HepG2 (cell line): ENCODE measurements at regions not wholly inside any gene's neighbourhood (a gene's known extent, or its start where the extent isn't known, plus 50 kb on each side); places are given as distances from the start of the nearest gene placed in this dataset.

Experiments
- ATAC-seq: fragments of 200-7000 bp; cut with Tn5 transposase; 3 replicates; pipeline ENCODE4 v1.9.1; 2020; ENCODE audit warnings: mild to moderate bottlenecking, moderate library complexity
- BruUV-seq: library from RNA; stranded (reverse); fragments of 400-500 nt; replicated peaks from 2 replicates; lab custom pipeline; 2021; lab: Mats Ljungman, UMichigan
- CTCF ChIA-PET: fragments of 300-600 bp; formaldehyde crosslinking; extraction: SDS; loops from one replicate; lab custom pipeline; 2021; ENCODE audit warnings: low total read pairs, inconsistent platforms, low intra/inter-chr PET ratio; lab: Yijun Ruan, JAX
- POLR2A ChIA-PET: fragments of 350-600 bp; sonication (Branson Sonifier 250); formaldehyde crosslinking; loops from one replicate; lab custom pipeline; 2020; ENCODE audit warnings: antibody characterized with exemption, inconsistent platforms; lab: Yijun Ruan, JAX
- DNase-seq: peaks from one replicate; pipeline ENCODE4 v3.0.0-alpha.2; 2015; ENCODE audit warnings: low spot score
- FAIRE-seq: peaks from 3 replicates; lab custom pipeline; 2011; peaks lifted over from hg19 to GRCh38; lab: Jason Lieb, UNC
- H2AFZ ChIP-seq: one replicate; pipeline ENCODE4 v1.6.1; 2011; ENCODE audit warnings: low read length, inconsistent platforms
- H3K27ac ChIP-seq: fragments of 300-600 bp; 3 replicates; pipeline ENCODE4 v1.8.0; 2011; ENCODE audit warnings: mixed run types, mild to moderate bottlenecking, mixed read lengths, low read length, inconsistent platforms; ENCODE audit not compliant: insufficient read depth; ENCODE audit errors: extremely low read length
- H3K27me3 ChIP-seq, 2 experiments: fragments of 200-600 bp in 1 of 2; 2 replicates in 1 of 2; 3 replicates in 1 of 2; pipeline versions ENCODE4 v1.6.0 to v1.8.0; 2011; ENCODE audit warnings: low read length in 2 of 2, mild to moderate bottlenecking in 2 of 2, moderate library complexity in 2 of 2, inconsistent platforms in 1 of 2; ENCODE audit not compliant: insufficient read depth in 2 of 2, control insufficient read depth in 1 of 2
- H3K36me3 ChIP-seq, 2 experiments: fragments of 200-600 bp in 1 of 2; replicated peaks in 1 of 2; 2 replicates in 1 of 2; 3 replicates in 1 of 2; pipeline versions ENCODE4 v1.5.1 to v1.8.0; 2011; ENCODE audit warnings: low read length in 2 of 2, inconsistent platforms in 1 of 2; ENCODE audit not compliant: insufficient read depth in 2 of 2, control insufficient read depth in 1 of 2
- H3K4me1 ChIP-seq: 2 replicates; pipeline ENCODE4 v1.5.1; 2012; ENCODE audit warnings: low read length, inconsistent platforms; ENCODE audit not compliant: insufficient read depth
- H3K4me2 ChIP-seq: 2 replicates; pipeline ENCODE4 v1.6.0; 2011; ENCODE audit warnings: low read depth, low read length, inconsistent platforms
- H3K4me3 ChIP-seq, 3 experiments: fragments of 200-600 bp in 1 of 3; sonication (generic), shearing (Covaris generic) in 1 of 3; replicated peaks in 1 of 3; 2 replicates each; pipeline ENCODE4 v1.5.1; 2011 to 2016; ENCODE audit warnings: low read length in 3 of 3, inconsistent platforms in 2 of 3, low read depth in 2 of 3, mild to moderate bottlenecking in 2 of 3, control low read depth in 1 of 3, mixed read lengths in 1 of 3; ENCODE audit not compliant: insufficient read depth in 1 of 3
- H3K79me2 ChIP-seq: one replicate; pipeline ENCODE4 v1.6.1; 2011; ENCODE audit warnings: low read length, inconsistent platforms; ENCODE audit not compliant: insufficient read depth
- H3K9ac ChIP-seq: 2 replicates; pipeline ENCODE4 v1.6.0; 2011; ENCODE audit warnings: mild to moderate bottlenecking, low read depth, low read length, inconsistent platforms; ENCODE audit not compliant: insufficient read depth
- H3K9me3 ChIP-seq: 2 replicates; pipeline ENCODE4 v1.5.1; 2012; ENCODE audit warnings: mild to moderate bottlenecking, low read length
- H4K20me1 ChIP-seq: 2 replicates; pipeline ENCODE4 v1.6.0; 2011; ENCODE audit warnings: inconsistent platforms, mild to moderate bottlenecking, low read length, moderate library complexity; ENCODE audit not compliant: insufficient read depth
- CEBPB ChIP-seq: IDR thresholded peaks from 2 replicates; pipeline ENCODE4 v1.6.1; 2011; ENCODE audit warnings: low read depth, low read length, improper control_type of control experiment, borderline replicate concordance
- FOXA1 ChIP-seq, 2 experiments: fragments of 450-650 bp in 1 of 2; sonication (generic) in 1 of 2; formaldehyde crosslinking in 1 of 2; IDR thresholded peaks; 2 replicates each; pipeline versions ENCODE4 v1.4.0 to v1.6.1; 2016 to 2020; ENCODE audit warnings: missing genetic modification reagents in 1 of 2
- HNF4A ChIP-seq: sonication (generic); formaldehyde crosslinking; IDR thresholded peaks from 2 replicates; pipeline ENCODE4 v1.4.0; 2020; ENCODE audit warnings: missing genetic modification reagents
- NR3C1 ChIP-seq: sonication (generic); formaldehyde crosslinking; IDR thresholded peaks from 2 replicates; pipeline ENCODE4 v1.4.0; 2020; ENCODE audit warnings: missing genetic modification reagents
- POLR2AphosphoS5 ChIP-seq: IDR thresholded peaks from 2 replicates; pipeline ENCODE4 v1.6.1; 2012; ENCODE audit warnings: low read depth, low read length
- SIX1 ChIP-seq: sonication (generic); formaldehyde crosslinking; IDR thresholded peaks from 2 replicates; pipeline ENCODE4 v1.4.0; 2020; ENCODE audit warnings: missing genetic modification reagents, borderline replicate concordance
- WGBS: methylation state at CpG from one replicate; pipeline ENCODE4 v1.1.6; 2017; ENCODE audit warnings: low lambda C conversion rate; 5-methylcytosine and 5-hydroxymethylcytosine counted together
- in situ Hi-C: cut with HindIII; loops from 2 replicates; pipeline ENCODE4 v1.10.0; 2017; ENCODE audit warnings: low pct_unique_long_range_greater_than_20kb; ENCODE audit not compliant: extremely low pct_ligation_motif_present
- intact Hi-C: fragments of 100-400 bp; cut with micrococcal nuclease; formaldehyde crosslinking; loops from one replicate; pipeline ENCODE4 v1.10.0; 2022; ENCODE audit not compliant: unreplicated experiment
- TF ChIP-seq, protein P1 (sequence below): sonication (generic); formaldehyde crosslinking; IDR thresholded peaks from 2 replicates; pipeline ENCODE4 v1.9.0; 2021; ENCODE audit warnings: mild to moderate bottlenecking, missing genetic modification reagents
- TF ChIP-seq, protein P2 (sequence below): sonication (generic); formaldehyde crosslinking; IDR thresholded peaks from 2 replicates; pipeline ENCODE4 v1.4.0; 2020; ENCODE audit warnings: low read depth, mild to moderate bottlenecking, missing genetic modification reagents
- TF ChIP-seq, protein P3 (sequence below): sonication (generic); formaldehyde crosslinking; IDR thresholded peaks from 2 replicates; pipeline ENCODE4 v1.4.0; 2020; ENCODE audit warnings: missing genetic modification reagents
- TF ChIP-seq, protein P4 (sequence below): sonication (generic); formaldehyde crosslinking; IDR thresholded peaks from 2 replicates; pipeline ENCODE4 v1.9.0; 2021; ENCODE audit warnings: missing genetic modification reagents, borderline replicate concordance
- TF ChIP-seq, protein P5 (sequence below): sonication (generic); formaldehyde crosslinking; IDR thresholded peaks from 2 replicates; pipeline ENCODE4 v1.4.0; 2020; ENCODE audit warnings: missing genetic modification reagents, low read depth, mild to moderate bottlenecking, borderline replicate concordance

DNA sequence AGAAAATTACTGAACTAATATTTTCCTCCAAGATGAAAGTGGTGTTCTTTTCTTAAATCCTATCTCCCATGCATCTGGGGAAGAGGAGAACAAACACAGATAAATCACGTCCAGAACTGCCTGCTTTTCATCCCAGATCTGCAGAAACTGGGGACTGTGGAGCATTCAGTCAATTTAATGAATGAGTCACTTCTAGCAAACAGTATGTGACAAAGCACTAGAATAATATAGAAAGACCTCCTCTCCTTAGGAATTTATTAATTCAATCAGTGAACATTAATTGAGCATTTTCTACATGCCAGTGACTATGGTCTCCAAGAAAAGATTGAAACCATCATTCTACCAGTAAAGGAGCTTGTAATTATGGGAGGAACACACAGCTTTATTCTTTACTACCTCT, 693.4 kb upstream of the ID2 start:
- Histone ChIP-seq H2AFZ (no peak overlapping the region), H3K79me2 (no peaks in the 10 kb centered on the region), H3K27me3 (0 out of 5 replicates have a peak, but pooled peaks cover 0 to 4% of the 10 kb centered on the region in 2 experiments), H4K20me1 (no peaks in the 10 kb centered on the region), H3K27ac (no peak overlapping the region), H3K4me3 (no peak overlapping the region), H3K4me1 (no peaks in the 10 kb centered on the region), H3K9me3 (no peaks in the 10 kb centered on the region), H3K4me2 (no peak overlapping the region), H3K36me3 (no peaks in the 10 kb centered on the region), H3K9ac (no peak overlapping the region)
- intact Hi-C loops, result no loop called here
- BruUV-seq, result no TSS peak
- WGBS, result 3% methylated on average over 1 of the region's 1 CpG
- FAIRE-seq (no peak), DNase-seq (no peak), ATAC-seq (no peak)
- POLR2A ChIA-PET, result no interaction called here
- CTCF ChIA-PET, result no interaction called here
- in situ Hi-C loops, result no loop called here
- TF ChIP-seq CEBPB (no peak), NR3C1 (CRISPR knock-in tag) (no peak), POLR2AphosphoS5 (no peak), SIX1 (no peak), HNF4A (CRISPR knock-in tag) (no peak), FOXA1 (IDR thresholded peaks at IDR 0.05) (no peak), FOXA1 (CRISPR knock-in tag; IDR thresholded peaks at IDR 0.05) (no peak)
- TF ChIP-seq, protein P1, sequence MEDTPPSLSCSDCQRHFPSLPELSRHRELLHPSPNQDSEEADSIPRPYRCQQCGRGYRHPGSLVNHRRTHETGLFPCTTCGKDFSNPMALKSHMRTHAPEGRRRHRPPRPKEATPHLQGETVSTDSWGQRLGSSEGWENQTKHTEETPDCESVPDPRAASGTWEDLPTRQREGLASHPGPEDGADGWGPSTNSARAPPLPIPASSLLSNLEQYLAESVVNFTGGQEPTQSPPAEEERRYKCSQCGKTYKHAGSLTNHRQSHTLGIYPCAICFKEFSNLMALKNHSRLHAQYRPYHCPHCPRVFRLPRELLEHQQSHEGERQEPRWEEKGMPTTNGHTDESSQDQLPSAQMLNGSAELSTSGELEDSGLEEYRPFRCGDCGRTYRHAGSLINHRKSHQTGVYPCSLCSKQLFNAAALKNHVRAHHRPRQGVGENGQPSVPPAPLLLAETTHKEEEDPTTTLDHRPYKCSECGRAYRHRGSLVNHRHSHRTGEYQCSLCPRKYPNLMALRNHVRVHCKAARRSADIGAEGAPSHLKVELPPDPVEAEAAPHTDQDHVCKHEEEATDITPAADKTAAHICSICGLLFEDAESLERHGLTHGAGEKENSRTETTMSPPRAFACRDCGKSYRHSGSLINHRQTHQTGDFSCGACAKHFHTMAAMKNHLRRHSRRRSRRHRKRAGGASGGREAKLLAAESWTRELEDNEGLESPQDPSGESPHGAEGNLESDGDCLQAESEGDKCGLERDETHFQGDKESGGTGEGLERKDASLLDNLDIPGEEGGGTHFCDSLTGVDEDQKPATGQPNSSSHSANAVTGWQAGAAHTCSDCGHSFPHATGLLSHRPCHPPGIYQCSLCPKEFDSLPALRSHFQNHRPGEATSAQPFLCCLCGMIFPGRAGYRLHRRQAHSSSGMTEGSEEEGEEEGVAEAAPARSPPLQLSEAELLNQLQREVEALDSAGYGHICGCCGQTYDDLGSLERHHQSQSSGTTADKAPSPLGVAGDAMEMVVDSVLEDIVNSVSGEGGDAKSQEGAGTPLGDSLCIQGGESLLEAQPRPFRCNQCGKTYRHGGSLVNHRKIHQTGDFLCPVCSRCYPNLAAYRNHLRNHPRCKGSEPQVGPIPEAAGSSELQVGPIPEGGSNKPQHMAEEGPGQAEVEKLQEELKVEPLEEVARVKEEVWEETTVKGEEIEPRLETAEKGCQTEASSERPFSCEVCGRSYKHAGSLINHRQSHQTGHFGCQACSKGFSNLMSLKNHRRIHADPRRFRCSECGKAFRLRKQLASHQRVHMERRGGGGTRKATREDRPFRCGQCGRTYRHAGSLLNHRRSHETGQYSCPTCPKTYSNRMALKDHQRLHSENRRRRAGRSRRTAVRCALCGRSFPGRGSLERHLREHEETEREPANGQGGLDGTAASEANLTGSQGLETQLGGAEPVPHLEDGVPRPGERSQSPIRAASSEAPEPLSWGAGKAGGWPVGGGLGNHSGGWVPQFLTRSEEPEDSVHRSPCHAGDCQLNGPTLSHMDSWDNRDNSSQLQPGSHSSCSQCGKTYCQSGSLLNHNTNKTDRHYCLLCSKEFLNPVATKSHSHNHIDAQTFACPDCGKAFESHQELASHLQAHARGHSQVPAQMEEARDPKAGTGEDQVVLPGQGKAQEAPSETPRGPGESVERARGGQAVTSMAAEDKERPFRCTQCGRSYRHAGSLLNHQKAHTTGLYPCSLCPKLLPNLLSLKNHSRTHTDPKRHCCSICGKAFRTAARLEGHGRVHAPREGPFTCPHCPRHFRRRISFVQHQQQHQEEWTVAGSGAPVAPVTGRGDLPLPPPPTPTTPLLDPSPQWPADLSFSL (CRISPR knock-in tag), result no peak
- TF ChIP-seq, protein P2, sequence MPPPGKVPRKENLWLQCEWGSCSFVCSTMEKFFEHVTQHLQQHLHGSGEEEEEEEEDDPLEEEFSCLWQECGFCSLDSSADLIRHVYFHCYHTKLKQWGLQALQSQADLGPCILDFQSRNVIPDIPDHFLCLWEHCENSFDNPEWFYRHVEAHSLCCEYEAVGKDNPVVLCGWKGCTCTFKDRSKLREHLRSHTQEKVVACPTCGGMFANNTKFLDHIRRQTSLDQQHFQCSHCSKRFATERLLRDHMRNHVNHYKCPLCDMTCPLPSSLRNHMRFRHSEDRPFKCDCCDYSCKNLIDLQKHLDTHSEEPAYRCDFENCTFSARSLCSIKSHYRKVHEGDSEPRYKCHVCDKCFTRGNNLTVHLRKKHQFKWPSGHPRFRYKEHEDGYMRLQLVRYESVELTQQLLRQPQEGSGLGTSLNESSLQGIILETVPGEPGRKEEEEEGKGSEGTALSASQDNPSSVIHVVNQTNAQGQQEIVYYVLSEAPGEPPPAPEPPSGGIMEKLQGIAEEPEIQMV, result no peak
- TF ChIP-seq, protein P3, sequence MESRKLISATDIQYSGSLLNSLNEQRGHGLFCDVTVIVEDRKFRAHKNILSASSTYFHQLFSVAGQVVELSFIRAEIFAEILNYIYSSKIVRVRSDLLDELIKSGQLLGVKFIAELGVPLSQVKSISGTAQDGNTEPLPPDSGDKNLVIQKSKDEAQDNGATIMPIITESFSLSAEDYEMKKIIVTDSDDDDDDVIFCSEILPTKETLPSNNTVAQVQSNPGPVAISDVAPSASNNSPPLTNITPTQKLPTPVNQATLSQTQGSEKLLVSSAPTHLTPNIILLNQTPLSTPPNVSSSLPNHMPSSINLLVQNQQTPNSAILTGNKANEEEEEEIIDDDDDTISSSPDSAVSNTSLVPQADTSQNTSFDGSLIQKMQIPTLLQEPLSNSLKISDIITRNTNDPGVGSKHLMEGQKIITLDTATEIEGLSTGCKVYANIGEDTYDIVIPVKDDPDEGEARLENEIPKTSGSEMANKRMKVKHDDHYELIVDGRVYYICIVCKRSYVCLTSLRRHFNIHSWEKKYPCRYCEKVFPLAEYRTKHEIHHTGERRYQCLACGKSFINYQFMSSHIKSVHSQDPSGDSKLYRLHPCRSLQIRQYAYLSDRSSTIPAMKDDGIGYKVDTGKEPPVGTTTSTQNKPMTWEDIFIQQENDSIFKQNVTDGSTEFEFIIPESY (CRISPR knock-in tag), result no peak
- TF ChIP-seq, protein P4, sequence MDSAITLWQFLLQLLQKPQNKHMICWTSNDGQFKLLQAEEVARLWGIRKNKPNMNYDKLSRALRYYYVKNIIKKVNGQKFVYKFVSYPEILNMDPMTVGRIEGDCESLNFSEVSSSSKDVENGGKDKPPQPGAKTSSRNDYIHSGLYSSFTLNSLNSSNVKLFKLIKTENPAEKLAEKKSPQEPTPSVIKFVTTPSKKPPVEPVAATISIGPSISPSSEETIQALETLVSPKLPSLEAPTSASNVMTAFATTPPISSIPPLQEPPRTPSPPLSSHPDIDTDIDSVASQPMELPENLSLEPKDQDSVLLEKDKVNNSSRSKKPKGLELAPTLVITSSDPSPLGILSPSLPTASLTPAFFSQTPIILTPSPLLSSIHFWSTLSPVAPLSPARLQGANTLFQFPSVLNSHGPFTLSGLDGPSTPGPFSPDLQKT, result no peak
- TF ChIP-seq, protein P5, sequence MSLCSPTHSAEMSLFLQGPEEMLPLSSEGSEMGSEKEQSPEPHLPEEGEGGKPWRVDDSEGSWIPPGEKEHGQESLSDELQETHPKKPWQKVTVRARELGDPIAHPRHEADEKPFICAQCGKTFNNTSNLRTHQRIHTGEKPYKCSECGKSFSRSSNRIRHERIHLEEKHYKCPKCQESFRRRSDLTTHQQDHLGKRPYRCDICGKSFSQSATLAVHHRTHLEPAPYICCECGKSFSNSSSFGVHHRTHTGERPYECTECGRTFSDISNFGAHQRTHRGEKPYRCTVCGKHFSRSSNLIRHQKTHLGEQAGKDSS (CRISPR knock-in tag), result no peak
